ENCODE measurements at regions not wholly inside any gene's neighbourhood (a gene's known extent, or its start where the extent isn't known, plus 50 kb on each side); places are given as distances from the start of the nearest gene placed in this dataset.

DNA sequence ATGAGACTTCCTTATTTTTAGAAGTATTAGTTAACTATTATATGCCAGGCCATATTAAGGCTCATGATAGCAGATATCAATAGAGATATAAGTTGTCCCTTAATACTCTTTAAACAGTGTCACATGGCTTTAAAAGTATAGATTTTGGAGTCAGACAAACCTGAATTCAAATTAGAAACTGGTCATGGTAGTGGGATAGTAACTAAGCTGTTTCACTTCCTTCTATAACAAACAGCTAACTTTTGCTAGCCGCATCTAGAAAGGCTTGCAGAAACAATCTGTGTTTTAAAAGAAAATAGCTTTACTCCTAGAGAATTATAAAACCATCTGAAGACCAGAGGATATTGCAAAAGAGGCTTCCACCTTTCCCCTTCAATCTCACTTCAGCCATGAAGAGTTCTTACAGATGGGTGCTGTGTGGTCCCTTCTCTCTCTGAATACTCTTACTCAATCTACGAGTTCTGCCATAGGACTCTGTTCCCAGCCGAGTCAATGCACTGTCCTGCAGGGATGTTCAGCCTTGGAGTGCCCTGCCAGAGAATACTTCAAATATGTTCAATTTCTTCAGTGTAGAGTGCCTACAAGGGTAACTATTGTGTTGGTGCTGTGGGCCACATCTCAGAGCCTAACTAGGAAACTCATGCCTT lies 810.2 kb downstream of the EFNA5 start:
- ATAC-seq (ENCODE audit: low FRiP score) (no peak), DNase-seq (no peak)
- Histone ChIP-seq H3K4me3 (ENCODE audit: low read length in 2 of 2) (no peak overlapping the region), H3K27me3 (ENCODE audit: control insufficient read depth in 1 of 2, insufficient read depth in 2 of 2, low read length in 1 of 2) (no peaks in the 10 kb centered on the region), H3K36me3 (ENCODE audit: control insufficient read depth in 1 of 2, insufficient read depth in 2 of 2, low read length in 1 of 2) (no peaks in the 10 kb centered on the region), H3K9me3 (ENCODE audit: control insufficient read depth, low read length) (no peaks in the 10 kb centered on the region), H3K27ac (ENCODE audit: low read depth in 1 of 2, low read length in 2 of 2) (no peak overlapping the region), H3K4me1 (ENCODE audit: control insufficient read depth in 1 of 2, insufficient read depth in 2 of 2, low read length in 2 of 2) (no peaks in the 10 kb centered on the region)
- intact Hi-C loops (cut with DNase I) = no loop called here
- 30 to 93% methylated on average over 3 of the region's 3 CpGs for WGBS, 2 donors

DNA sequence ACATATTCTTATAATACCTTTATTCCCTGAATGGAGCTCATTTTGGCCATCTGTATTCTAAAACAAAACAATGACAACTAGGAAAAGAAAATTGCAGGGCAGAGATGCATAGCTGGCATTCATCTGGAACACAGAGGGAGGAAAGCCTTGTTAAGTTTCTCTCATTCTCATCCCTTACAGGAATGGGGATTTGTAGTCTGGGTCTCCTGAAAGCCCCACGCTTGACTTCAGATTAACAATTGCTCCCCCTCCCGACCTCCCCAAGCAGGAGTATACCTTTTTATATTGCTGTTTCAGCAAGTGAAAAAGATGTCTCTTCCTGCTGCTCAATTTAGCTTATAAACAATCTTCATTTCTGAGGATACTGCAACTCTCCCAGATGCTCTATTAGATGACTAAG lies 812.1 kb downstream of the EFNA5 start:
- H3K36me3 ChIP-seq (ENCODE audit: control insufficient read depth in 1 of 2, insufficient read depth in 2 of 2, low read length in 1 of 2) = no peaks in the 10 kb centered on the region
- H3K27ac ChIP-seq (ENCODE audit: low read depth in 1 of 2, low read length in 2 of 2) = no peak overlapping the region
- intact Hi-C loops (cut with DNase I) = no loop called here
- no peaks in the 10 kb centered on the region for H3K4me1 ChIP-seq (ENCODE audit: control insufficient read depth in 1 of 2, insufficient read depth in 2 of 2, low read length in 2 of 2)
- ATAC-seq (ENCODE audit: low FRiP score) (no peak), DNase-seq (no peak)
- no peak overlapping the region for H3K4me3 ChIP-seq (ENCODE audit: low read length in 2 of 2)
- 54 to 69% methylated on average over 2 of the region's 2 CpGs for WGBS, 2 donors
- peaks cover 2% of the 10 kb centered on the region for H3K9me3 ChIP-seq (ENCODE audit: control insufficient read depth, low read length)
- no peaks in the 10 kb centered on the region for H3K27me3 ChIP-seq (ENCODE audit: control insufficient read depth in 1 of 2, insufficient read depth in 2 of 2, low read length in 1 of 2)

DNA sequence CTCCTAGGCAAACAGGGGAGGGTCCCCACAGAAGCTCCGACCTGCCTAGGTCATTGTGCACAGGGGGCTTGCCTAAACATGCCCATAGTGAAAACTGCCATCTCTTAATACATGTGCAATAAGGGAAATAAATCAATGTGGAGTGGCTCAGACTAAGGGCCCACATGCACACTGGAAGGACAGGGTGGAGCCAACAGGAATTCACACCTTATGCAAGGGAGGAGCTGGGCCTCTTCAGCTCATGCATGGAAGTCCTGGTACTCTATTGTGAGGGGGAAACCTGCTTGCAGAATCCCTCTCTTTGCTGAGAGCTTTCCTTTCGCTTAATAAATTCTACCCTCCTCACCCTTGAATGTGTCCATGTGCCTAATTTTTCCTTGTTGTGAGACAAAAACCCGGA lies 815.8 kb downstream of the EFNA5 start:
- WGBS, 2 donors = 93 to 96% methylated on average over 3 of the region's 3 CpGs
- DNase-seq (no peak), ATAC-seq (ENCODE audit: low FRiP score) (no peak)
- H3K27ac ChIP-seq (ENCODE audit: low read depth in 1 of 2, low read length in 2 of 2) = no peak overlapping the region
- H3K27me3 ChIP-seq (ENCODE audit: control insufficient read depth in 1 of 2, insufficient read depth in 2 of 2, low read length in 1 of 2) = no peaks in the 10 kb centered on the region
- H3K36me3 ChIP-seq (ENCODE audit: control insufficient read depth in 1 of 2, insufficient read depth in 2 of 2, low read length in 1 of 2) = no peaks in the 10 kb centered on the region
- intact Hi-C loops (cut with DNase I) = no loop called here
- peaks cover 2% of the 10 kb centered on the region for H3K9me3 ChIP-seq (ENCODE audit: control insufficient read depth, low read length)
- H3K4me1 ChIP-seq (ENCODE audit: control insufficient read depth in 1 of 2, insufficient read depth in 2 of 2, low read length in 2 of 2) = no peaks in the 10 kb centered on the region
- H3K4me3 ChIP-seq (ENCODE audit: low read length in 2 of 2) = no peak overlapping the region

DNA sequence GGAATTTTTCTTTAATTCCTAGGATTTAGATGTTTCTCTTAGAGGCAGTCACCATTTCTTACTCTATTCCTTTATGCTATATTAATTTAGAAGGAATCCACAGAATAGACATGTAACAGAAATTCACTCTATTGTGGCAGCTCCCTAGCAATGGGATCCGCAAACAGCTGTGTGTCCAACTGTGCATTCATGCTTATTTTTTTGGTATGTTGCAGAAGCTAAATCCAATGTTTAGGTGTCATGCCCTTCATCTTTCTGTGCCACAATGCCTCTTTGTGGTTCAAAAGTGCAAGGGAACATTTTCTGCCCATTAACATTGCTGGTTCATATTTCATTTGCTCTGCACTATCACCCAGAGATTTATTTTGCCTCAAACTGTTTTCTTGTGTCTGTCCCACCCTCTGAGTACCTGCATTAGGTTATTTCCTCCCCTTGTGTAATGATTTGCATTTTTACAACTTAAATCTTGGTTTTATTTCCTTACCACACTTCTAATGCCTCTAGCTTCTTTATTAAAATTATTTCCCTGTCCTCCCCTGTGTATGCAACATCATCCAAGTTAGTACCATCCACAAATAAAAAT lies 816.5 kb downstream of the EFNA5 start:
- DNase-seq (no peak), ATAC-seq (ENCODE audit: low FRiP score) (no peak)
- no peaks in the 10 kb centered on the region for H3K27me3 ChIP-seq (ENCODE audit: control insufficient read depth in 1 of 2, insufficient read depth in 2 of 2, low read length in 1 of 2)
- WGBS, 2 donors = 93 to 97% methylated on average over 1 of the region's 1 CpG
- H3K9me3 ChIP-seq (ENCODE audit: control insufficient read depth, low read length) = peaks cover 2% of the 10 kb centered on the region
- no peak overlapping the region for H3K27ac ChIP-seq (ENCODE audit: low read depth in 1 of 2, low read length in 2 of 2)
- intact Hi-C loops (cut with DNase I) = no loop called here
- H3K4me3 ChIP-seq (ENCODE audit: low read length in 2 of 2) = no peak overlapping the region
- no peaks in the 10 kb centered on the region for H3K4me1 ChIP-seq (ENCODE audit: control insufficient read depth in 1 of 2, insufficient read depth in 2 of 2, low read length in 2 of 2)
- no peaks in the 10 kb centered on the region for H3K36me3 ChIP-seq (ENCODE audit: control insufficient read depth in 1 of 2, insufficient read depth in 2 of 2, low read length in 1 of 2)

DNA sequence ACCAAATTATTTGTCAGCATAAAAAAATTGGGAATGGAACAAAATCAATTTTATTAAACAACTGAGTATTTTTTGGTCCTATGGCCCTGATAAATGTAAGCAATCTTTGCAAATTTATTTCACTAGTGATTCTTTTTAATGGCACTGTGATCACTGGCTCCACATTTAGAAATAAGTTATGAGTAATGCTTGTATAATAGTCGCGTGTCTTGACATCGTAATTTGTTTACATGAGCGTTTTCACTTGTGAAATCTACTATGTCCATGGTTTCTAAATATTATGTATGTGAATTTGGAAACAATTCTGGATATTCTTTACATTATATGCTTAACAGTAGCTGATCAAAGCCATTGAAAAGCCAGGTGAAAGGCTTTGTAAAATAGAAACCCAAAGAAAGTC lies 817.5 kb downstream of the EFNA5 start:
- Histone ChIP-seq H3K4me3 (ENCODE audit: low read length in 2 of 2) (no peak overlapping the region), H3K27me3 (ENCODE audit: control insufficient read depth in 1 of 2, insufficient read depth in 2 of 2, low read length in 1 of 2) (no peaks in the 10 kb centered on the region), H3K36me3 (ENCODE audit: control insufficient read depth in 1 of 2, insufficient read depth in 2 of 2, low read length in 1 of 2) (no peaks in the 10 kb centered on the region), H3K27ac (ENCODE audit: low read depth in 1 of 2, low read length in 2 of 2) (no peak overlapping the region), H3K9me3 (ENCODE audit: control insufficient read depth, low read length) (peaks cover 2% of the 10 kb centered on the region), H3K4me1 (ENCODE audit: control insufficient read depth in 1 of 2, insufficient read depth in 2 of 2, low read length in 2 of 2) (no peaks in the 10 kb centered on the region)
- WGBS, 2 donors = 82 to 83% methylated on average over 4 of the region's 4 CpGs
- DNase-seq (no peak), ATAC-seq (ENCODE audit: low FRiP score) (no peak)
- intact Hi-C loops (cut with DNase I) = no loop called here

DNA sequence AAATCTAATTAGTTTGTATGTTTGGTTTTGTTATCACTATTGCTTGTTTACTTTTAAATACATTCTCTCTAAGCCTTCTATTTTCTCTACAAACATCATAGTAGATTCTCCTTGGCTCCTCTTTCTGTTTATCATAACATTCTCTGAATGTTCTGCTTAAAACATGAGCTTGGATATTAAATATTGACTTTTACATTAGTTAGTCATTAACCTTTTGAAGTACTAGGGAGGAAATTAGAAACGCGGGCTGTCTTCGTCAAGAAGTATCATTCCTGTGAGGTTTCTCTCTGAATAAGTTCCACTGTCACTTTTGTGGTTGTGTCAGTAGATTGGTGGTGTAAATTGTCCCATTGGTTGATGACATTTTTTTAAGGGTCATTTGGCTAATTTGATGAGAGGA lies 821.5 kb downstream of the EFNA5 start:
- Histone ChIP-seq H3K9me3 (ENCODE audit: control insufficient read depth, low read length) (no peaks in the 10 kb centered on the region), H3K4me3 (ENCODE audit: low read length in 2 of 2) (no peak overlapping the region), H3K27me3 (ENCODE audit: control insufficient read depth in 1 of 2, insufficient read depth in 2 of 2, low read length in 1 of 2) (no peaks in the 10 kb centered on the region), H3K4me1 (ENCODE audit: control insufficient read depth in 1 of 2, insufficient read depth in 2 of 2, low read length in 2 of 2) (no peaks in the 10 kb centered on the region), H3K27ac (ENCODE audit: low read depth in 1 of 2, low read length in 2 of 2) (no peak overlapping the region), H3K36me3 (ENCODE audit: control insufficient read depth in 1 of 2, insufficient read depth in 2 of 2, low read length in 1 of 2) (no peaks in the 10 kb centered on the region)
- DNase-seq (no peak), ATAC-seq (ENCODE audit: low FRiP score) (no peak)
- intact Hi-C loops (cut with DNase I) = no loop called here
- WGBS, 2 donors = 71 to 79% methylated on average over 3 of the region's 3 CpGs

DNA sequence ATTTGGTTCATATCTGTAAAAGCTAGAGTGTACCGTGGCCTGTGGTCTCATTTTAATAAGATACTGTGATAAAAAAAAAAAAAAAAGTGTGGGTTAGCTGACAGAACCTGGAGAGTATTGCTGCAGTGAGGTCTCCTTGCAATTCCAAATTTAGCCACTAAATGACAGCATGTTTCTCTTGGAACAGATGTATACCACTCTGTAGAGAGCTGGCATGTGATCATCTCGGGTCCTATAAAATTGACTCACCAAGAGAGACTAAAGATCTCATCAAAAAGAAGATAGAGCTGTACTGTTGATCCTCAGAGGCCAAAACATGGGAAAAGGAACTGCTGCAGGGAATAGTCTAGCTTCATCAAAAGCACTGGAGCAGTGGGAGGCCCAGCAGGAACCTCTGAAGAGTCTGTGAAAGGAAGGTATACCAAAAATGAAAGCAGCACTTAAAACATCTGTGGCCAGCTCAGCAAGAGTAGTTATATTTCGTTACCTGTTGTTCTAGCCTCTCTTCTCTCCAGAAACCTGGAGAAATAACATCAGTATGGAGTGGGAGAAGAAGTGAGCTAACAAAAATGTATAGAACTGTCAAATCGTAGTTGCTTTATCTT lies 826.8 kb downstream of the EFNA5 start:
- no peak for ATAC-seq (ENCODE audit: low FRiP score)
- Histone ChIP-seq H3K36me3 (ENCODE audit: control insufficient read depth in 1 of 2, insufficient read depth in 2 of 2, low read length in 1 of 2) (no peaks in the 10 kb centered on the region), H3K4me3 (ENCODE audit: low read length in 2 of 2) (no peak overlapping the region), H3K27ac (ENCODE audit: low read depth in 1 of 2, low read length in 2 of 2) (no peak overlapping the region), H3K27me3 (ENCODE audit: control insufficient read depth in 1 of 2, insufficient read depth in 2 of 2, low read length in 1 of 2) (no peaks in the 10 kb centered on the region), H3K4me1 (ENCODE audit: control insufficient read depth in 1 of 2, insufficient read depth in 2 of 2, low read length in 2 of 2) (no peaks in the 10 kb centered on the region), H3K9me3 (ENCODE audit: control insufficient read depth, low read length) (no peaks in the 10 kb centered on the region)
- no peak for DNase-seq
- intact Hi-C loops (cut with DNase I) = no loop called here
- 59 to 69% methylated on average over 4 of the region's 4 CpGs for WGBS, 2 donors

DNA sequence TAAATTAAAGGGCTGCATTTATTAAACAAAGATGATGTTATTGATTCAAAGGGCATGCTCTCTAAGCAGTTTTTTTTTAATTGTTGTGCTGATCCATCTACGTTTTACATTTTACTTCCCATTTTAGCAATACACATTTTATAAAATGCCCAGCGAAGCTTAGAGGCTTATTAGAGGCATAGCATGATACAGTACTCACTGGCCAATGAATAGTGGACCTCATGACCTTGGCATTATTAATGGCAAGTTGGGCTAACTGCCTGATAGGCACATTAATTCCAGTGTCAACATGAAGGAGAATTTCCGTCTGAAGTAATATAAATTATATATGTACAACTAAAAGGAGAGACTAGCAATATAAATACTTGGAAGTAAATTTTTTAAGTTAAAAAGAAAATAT lies 837.2 kb downstream of the EFNA5 start:
- intact Hi-C loops (cut with DNase I) = no loop called here
- Histone ChIP-seq H3K27ac (ENCODE audit: low read depth in 1 of 2, low read length in 2 of 2) (no peak overlapping the region), H3K9me3 (ENCODE audit: control insufficient read depth, low read length) (no peaks in the 10 kb centered on the region), H3K4me1 (ENCODE audit: control insufficient read depth in 1 of 2, insufficient read depth in 2 of 2, low read length in 2 of 2) (no peaks in the 10 kb centered on the region), H3K27me3 (ENCODE audit: control insufficient read depth in 1 of 2, insufficient read depth in 2 of 2, low read length in 1 of 2) (no peaks in the 10 kb centered on the region), H3K4me3 (ENCODE audit: low read length in 2 of 2) (no peak overlapping the region), H3K36me3 (ENCODE audit: control insufficient read depth in 1 of 2, insufficient read depth in 2 of 2, low read length in 1 of 2) (no peaks in the 10 kb centered on the region)
- no peak for DNase-seq
- 67 to 69% methylated on average over 3 of the region's 3 CpGs for WGBS, 2 donors
- no peak for ATAC-seq (ENCODE audit: low FRiP score)

DNA sequence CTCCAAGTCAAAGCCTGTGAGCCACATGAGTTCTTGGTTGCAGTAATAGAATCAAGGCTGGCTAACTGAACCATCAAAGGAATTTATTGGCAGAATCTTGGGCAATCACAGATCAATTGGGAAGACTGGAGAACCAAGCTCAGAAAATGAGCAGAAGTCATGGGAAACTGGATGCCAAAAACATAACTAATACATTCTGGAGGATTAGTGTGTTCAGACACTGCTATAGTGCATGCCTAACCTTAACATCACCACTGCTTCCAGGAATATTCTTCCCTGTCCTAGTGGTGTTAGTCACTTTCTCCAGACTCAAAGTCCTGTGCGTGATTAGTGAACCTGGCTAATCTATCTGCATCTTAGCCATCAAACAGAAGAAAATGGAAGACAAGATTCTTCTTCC lies 843.7 kb downstream of the EFNA5 start:
- ATAC-seq (ENCODE audit: low FRiP score) (no peak), DNase-seq (no peak)
- H3K4me3 ChIP-seq (ENCODE audit: low read length in 2 of 2) = no peak overlapping the region
- no peaks in the 10 kb centered on the region for H3K36me3 ChIP-seq (ENCODE audit: control insufficient read depth in 1 of 2, insufficient read depth in 2 of 2, low read length in 1 of 2)
- intact Hi-C loops (cut with DNase I) = no loop called here
- H3K9me3 ChIP-seq (ENCODE audit: control insufficient read depth, low read length) = no peaks in the 10 kb centered on the region
- no peaks in the 10 kb centered on the region for H3K4me1 ChIP-seq (ENCODE audit: control insufficient read depth in 1 of 2, insufficient read depth in 2 of 2, low read length in 2 of 2)
- WGBS, 2 donors = 96% methylated on average over 1 of the region's 1 CpG
- H3K27ac ChIP-seq (ENCODE audit: low read depth in 1 of 2, low read length in 2 of 2) = no peak overlapping the region
- no peaks in the 10 kb centered on the region for H3K27me3 ChIP-seq (ENCODE audit: control insufficient read depth in 1 of 2, insufficient read depth in 2 of 2, low read length in 1 of 2)

Measured in aorta (tissue), 5 donors.